ENCODE measurements at regions not wholly inside any gene's neighbourhood (a gene's known extent, or its start where the extent isn't known, plus 50 kb on each side); places are given as distances from the start of the nearest gene placed in this dataset.

DNA sequence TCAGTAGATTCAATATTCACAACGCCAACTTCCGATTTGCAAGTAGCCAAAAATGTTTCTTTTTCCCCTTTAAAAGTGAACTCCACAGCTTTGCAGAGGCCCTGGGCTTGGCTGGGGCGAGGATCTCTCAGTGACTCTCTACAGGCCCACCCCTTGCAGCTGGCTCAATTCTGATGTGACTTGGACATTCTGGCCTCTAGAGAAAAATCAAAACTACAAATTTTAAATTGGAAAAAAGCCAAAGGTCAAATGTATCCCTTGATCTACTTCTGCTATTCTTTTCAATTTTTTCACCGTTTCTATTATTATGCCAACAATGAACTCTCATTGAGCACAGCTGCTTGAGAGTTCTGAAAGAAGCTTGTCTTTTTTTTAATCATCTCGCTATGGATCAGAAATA is 245.9 kb upstream of the HS3ST5 start:
- TF ChIP-seq, protein P1, sequence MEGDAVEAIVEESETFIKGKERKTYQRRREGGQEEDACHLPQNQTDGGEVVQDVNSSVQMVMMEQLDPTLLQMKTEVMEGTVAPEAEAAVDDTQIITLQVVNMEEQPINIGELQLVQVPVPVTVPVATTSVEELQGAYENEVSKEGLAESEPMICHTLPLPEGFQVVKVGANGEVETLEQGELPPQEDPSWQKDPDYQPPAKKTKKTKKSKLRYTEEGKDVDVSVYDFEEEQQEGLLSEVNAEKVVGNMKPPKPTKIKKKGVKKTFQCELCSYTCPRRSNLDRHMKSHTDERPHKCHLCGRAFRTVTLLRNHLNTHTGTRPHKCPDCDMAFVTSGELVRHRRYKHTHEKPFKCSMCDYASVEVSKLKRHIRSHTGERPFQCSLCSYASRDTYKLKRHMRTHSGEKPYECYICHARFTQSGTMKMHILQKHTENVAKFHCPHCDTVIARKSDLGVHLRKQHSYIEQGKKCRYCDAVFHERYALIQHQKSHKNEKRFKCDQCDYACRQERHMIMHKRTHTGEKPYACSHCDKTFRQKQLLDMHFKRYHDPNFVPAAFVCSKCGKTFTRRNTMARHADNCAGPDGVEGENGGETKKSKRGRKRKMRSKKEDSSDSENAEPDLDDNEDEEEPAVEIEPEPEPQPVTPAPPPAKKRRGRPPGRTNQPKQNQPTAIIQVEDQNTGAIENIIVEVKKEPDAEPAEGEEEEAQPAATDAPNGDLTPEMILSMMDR (IDR thresholded peaks at IDR 0.05; ENCODE audit: control extremely low read depth in 1 of 3, insufficient read depth in 1 of 3, low read depth in 1 of 3, low read length in 3 of 3): no peak
- TF ChIP-seq EZH2 (IDR thresholded peaks at IDR 0.05; ENCODE audit: low read depth, low read length, severe bottlenecking): no peak
- TF ChIP-seq, protein P2, sequence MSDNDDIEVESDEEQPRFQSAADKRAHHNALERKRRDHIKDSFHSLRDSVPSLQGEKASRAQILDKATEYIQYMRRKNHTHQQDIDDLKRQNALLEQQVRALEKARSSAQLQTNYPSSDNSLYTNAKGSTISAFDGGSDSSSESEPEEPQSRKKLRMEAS (IDR thresholded peaks at IDR 0.05): no peak
- TF ChIP-seq TBP (IDR thresholded peaks at IDR 0.05; ENCODE audit: low read depth, low read length): no peak
- TF ChIP-seq RFX5 (IDR thresholded peaks at IDR 0.05; ENCODE audit: borderline replicate concordance, low read depth, low read length): no peak
- no peak for TF ChIP-seq SP1 (IDR thresholded peaks at IDR 0.05; ENCODE audit: low read depth, low read length)
- no peak for TF ChIP-seq EGR1 (IDR thresholded peaks at IDR 0.05; ENCODE audit: borderline replicate concordance, low read depth, low read length)
- no peak for TF ChIP-seq POLR2A (IDR thresholded peaks at IDR 0.05; ENCODE audit: control extremely low read depth in 1 of 2, low read depth in 2 of 2, low read length in 2 of 2)
- no peak for TF ChIP-seq CBX5 (IDR thresholded peaks at IDR 0.05; ENCODE audit: low read depth, low read length)
- no peak for TF ChIP-seq KDM5A (IDR thresholded peaks at IDR 0.05; ENCODE audit: low read length)
- no peak for TF ChIP-seq CBX8 (IDR thresholded peaks at IDR 0.05; ENCODE audit: borderline replicate concordance, low read depth, low read length)
